Frontal cortex (tissue), 3 donors: ENCODE measurements at regions not wholly inside any gene's neighbourhood (a gene's known extent, or its start where the extent isn't known, plus 50 kb on each side); places are given as distances from the start of the nearest gene placed in this dataset.
A peak's percentile ranks its signal among the peaks of the same experiment; 100 is the strongest.

Experiments
- DNase-seq, 2 donors: peaks; one replicate each; pipeline ENCODE4 v3.0.0; 2012; ENCODE audit warnings: low spot score in 2 of 2
- FAIRE-seq: peaks from 2 replicates; lab custom pipeline; 2012; peaks lifted over from hg19 to GRCh38; lab: Jason Lieb, UNC
- donor health status: control.
- donor health status: control.
- donor health status: control.

- FAIRE-seq, result no peak
- DNase-seq, result no peak
Measured at GRCh38 chr3:147575391-147575790, 166.2 kb downstream of the ZIC1 start.

- FAIRE-seq (no peak), DNase-seq (no peak)
Measured at GRCh38 chr3:147582642-147583041, 173.5 kb downstream of the ZIC1 start.

- no peak for DNase-seq
- FAIRE-seq, result no peak
Measured at GRCh38 chr3:147589016-147589415, 179.9 kb downstream of the ZIC1 start.

GRCh38 chr3:147604136-147604535, 195.0 kb downstream of the ZIC1 start:
- DNase-seq (no peak), FAIRE-seq (no peak)

- no peak for FAIRE-seq
- DNase-seq, result no peak
Measured at GRCh38 chr3:147613725-147614124, 204.6 kb downstream of the ZIC1 start.

- DNase-seq (no peak), FAIRE-seq (no peak)
Measured at GRCh38 chr3:147614210-147614609, 205.0 kb downstream of the ZIC1 start.

GRCh38 chr3:147615035-147615434, 205.9 kb downstream of the ZIC1 start:
- FAIRE-seq, result no peak
- no peak for DNase-seq

- no peak for DNase-seq
- FAIRE-seq, result peak; percentile 97
Measured at GRCh38 chr3:147616998-147617619, 207.9 kb downstream of the ZIC1 start.

- no peak for FAIRE-seq
- no peak for DNase-seq
Measured at GRCh38 chr3:147618691-147619090, 209.5 kb downstream of the ZIC1 start.

- no peak for FAIRE-seq
Measured at GRCh38 chr3:147619921-147620560, 210.9 kb downstream of the ZIC1 start.

GRCh38 chr3:147620906-147621305, 211.7 kb downstream of the ZIC1 start:
- FAIRE-seq (no peak), DNase-seq (no peak)

More at GRCh38 chr3:147619921-147620560, 210.9 kb downstream of the ZIC1 start:
- no peak for DNase-seq

- no peak for FAIRE-seq
- DNase-seq, result no peak
Measured at GRCh38 chr3:147630921-147631415, 221.8 kb downstream of the ZIC1 start.

- FAIRE-seq (no peak), DNase-seq (no peak)
Measured at GRCh38 chr3:147640781-147641180, 231.6 kb downstream of the ZIC1 start.

GRCh38 chr3:147645761-147646160, 236.6 kb downstream of the ZIC1 start:
- DNase-seq (no peak), FAIRE-seq (no peak)

- no peak for FAIRE-seq
- DNase-seq, result no peak
Measured at GRCh38 chr3:147649475-147649874, 240.3 kb downstream of the ZIC1 start.

GRCh38 chr3:147651107-147651778, 242.1 kb downstream of the ZIC1 start:
- DNase-seq, result no peak
- FAIRE-seq, result no peak

- DNase-seq, result no peak
Measured at GRCh38 chr3:147652651-147653366, 243.6 kb downstream of the ZIC1 start.

GRCh38 chr3:147653367-147653923, 244.3 kb downstream of the ZIC1 start:
- no peak for FAIRE-seq

More at GRCh38 chr3:147652651-147653366, 243.6 kb downstream of the ZIC1 start:
- no peak for FAIRE-seq

GRCh38 chr3:147654827-147655226, 245.7 kb downstream of the ZIC1 start:
- FAIRE-seq, result no peak

More at GRCh38 chr3:147653367-147653923, 244.3 kb downstream of the ZIC1 start:
- DNase-seq, result no peak

GRCh38 chr3:147655236-147655635, 246.1 kb downstream of the ZIC1 start:
- no peak for FAIRE-seq
- no peak for DNase-seq

More at GRCh38 chr3:147654827-147655226, 245.7 kb downstream of the ZIC1 start:
- DNase-seq, result no peak
